Gastroesophageal sphincter (tissue), 4 donors: ENCODE measurements at regions not wholly inside any gene's neighbourhood (a gene's known extent, or its start where the extent isn't known, plus 50 kb on each side); places are given as distances from the start of the nearest gene placed in this dataset.

Source experiments
- ATAC-seq: fragments of 150-250 bp; one replicate; pipeline ENCODE4 v1.9.1; 2016; ENCODE audit warnings: mild to moderate bottlenecking, moderate library complexity
- H3K27ac ChIP-seq, 4 donors: fragments of 200-600 bp; sonication (generic) in 3 of 4; 1 replicate in 3 of 4; 2 replicates in 1 of 4; pipeline ENCODE4 v1.5.1; 2016 to 2019
- H3K27me3 ChIP-seq: fragments of 200-600 bp; sonication (generic); one replicate; pipeline ENCODE4 v1.5.1; 2019
- H3K36me3 ChIP-seq, 2 donors: fragments of 200-600 bp; sonication (generic); one replicate each; pipeline ENCODE4 v1.5.1; 2019; ENCODE audit warnings: control low read depth in 1 of 2
- H3K4me1 ChIP-seq, 3 donors: fragments of 200-600 bp; sonication (generic); 1 replicate in 2 of 3; 2 replicates in 1 of 3; pipeline ENCODE4 v1.5.1; 2016 to 2019; ENCODE audit warnings: control low read depth in 2 of 3
- H3K4me3 ChIP-seq, 2 donors: fragments of 200-600 bp; sonication (generic); one replicate each; pipeline ENCODE4 v1.5.1; 2019; ENCODE audit warnings: mild to moderate bottlenecking in 1 of 2, moderate library complexity in 1 of 2
- H3K9me3 ChIP-seq, 3 donors: fragments of 200-600 bp; sonication (generic); one replicate each; pipeline ENCODE4 v1.5.1; 2017 to 2019; ENCODE audit warnings: control low read depth in 2 of 3
- EP300 ChIP-seq: sonication (generic); formaldehyde crosslinking; IDR thresholded peaks from one replicate; pipeline ENCODE4 v1.6.1; 2017; ENCODE audit warnings: antibody characterized with exemption, mild to moderate bottlenecking
- POLR2A ChIP-seq, 2 donors: fragments of 450-650 bp; IDR thresholded peaks; one replicate each; pipeline ENCODE4 v1.6.1; 2017; ENCODE audit warnings: antibody characterized with exemption in 2 of 2, mild to moderate bottlenecking in 2 of 2, moderate library complexity in 1 of 2
- POLR2AphosphoS5 ChIP-seq: sonication (generic); formaldehyde crosslinking; IDR thresholded peaks from one replicate; pipeline ENCODE4 v1.6.1; 2017; ENCODE audit warnings: antibody characterized with exemption
- WGBS, 2 donors: methylation state at CpG; one replicate each; pipeline ENCODE4 v1.1.5; 2018; ENCODE audit warnings: low coverage in 1 of 2; 5-methylcytosine and 5-hydroxymethylcytosine counted together
- TF ChIP-seq, protein P1 (sequence below), 4 experiments: fragments of 200-600 bp in 2 of 4; fragments of 450-650 bp in 2 of 4; sonication (generic) in 1 of 4; IDR thresholded peaks; one replicate each; pipeline ENCODE4 v1.5.1; 2017 to 2019; ENCODE audit warnings: antibody characterized with exemption in 4 of 4, mild to moderate bottlenecking in 2 of 4, moderate library complexity in 2 of 4

GRCh38 chrX:1894026-1894294 lies 279.1 kb downstream of the ASMT start:
- Histone ChIP-seq H3K36me3 (no peaks in the 10 kb centered on the region), H3K4me3 (no peak overlapping the region), H3K27me3 (peaks cover 43% of the 10 kb centered on the region), H3K27ac (no peak overlapping the region), H3K4me1 (no peaks in the 10 kb centered on the region), H3K9me3 (peaks cover 0 to 17% (median 0%) of the 10 kb centered on the region in 3 donors)
- 70 to 76% methylated on average over 2 to 6 of the region's 9 CpGs for WGBS, 2 donors
- ATAC-seq: no peak
- TF ChIP-seq POLR2A (IDR thresholded peaks at IDR 0.05) (no peak), EP300 (no peak), POLR2AphosphoS5 (no peak)
- TF ChIP-seq, protein P1, sequence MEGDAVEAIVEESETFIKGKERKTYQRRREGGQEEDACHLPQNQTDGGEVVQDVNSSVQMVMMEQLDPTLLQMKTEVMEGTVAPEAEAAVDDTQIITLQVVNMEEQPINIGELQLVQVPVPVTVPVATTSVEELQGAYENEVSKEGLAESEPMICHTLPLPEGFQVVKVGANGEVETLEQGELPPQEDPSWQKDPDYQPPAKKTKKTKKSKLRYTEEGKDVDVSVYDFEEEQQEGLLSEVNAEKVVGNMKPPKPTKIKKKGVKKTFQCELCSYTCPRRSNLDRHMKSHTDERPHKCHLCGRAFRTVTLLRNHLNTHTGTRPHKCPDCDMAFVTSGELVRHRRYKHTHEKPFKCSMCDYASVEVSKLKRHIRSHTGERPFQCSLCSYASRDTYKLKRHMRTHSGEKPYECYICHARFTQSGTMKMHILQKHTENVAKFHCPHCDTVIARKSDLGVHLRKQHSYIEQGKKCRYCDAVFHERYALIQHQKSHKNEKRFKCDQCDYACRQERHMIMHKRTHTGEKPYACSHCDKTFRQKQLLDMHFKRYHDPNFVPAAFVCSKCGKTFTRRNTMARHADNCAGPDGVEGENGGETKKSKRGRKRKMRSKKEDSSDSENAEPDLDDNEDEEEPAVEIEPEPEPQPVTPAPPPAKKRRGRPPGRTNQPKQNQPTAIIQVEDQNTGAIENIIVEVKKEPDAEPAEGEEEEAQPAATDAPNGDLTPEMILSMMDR (IDR thresholded peaks at IDR 0.05): no peak

GRCh38 chrX:1894740-1895139 lies 279.9 kb downstream of the ASMT start:
- Histone ChIP-seq H3K9me3 (peaks cover 0 to 17% (median 0%) of the 10 kb centered on the region in 3 donors), H3K27ac (no peak overlapping the region), H3K27me3 (peaks cover 39% of the 10 kb centered on the region), H3K4me1 (no peaks in the 10 kb centered on the region), H3K36me3 (no peaks in the 10 kb centered on the region), H3K4me3 (no peak overlapping the region)
- ATAC-seq: no peak
- WGBS, 2 donors: 59 to 66% methylated on average over 12 to 16 of the region's 17 CpGs
- TF ChIP-seq, protein P1 (IDR thresholded peaks at IDR 0.05): no peak
- TF ChIP-seq POLR2AphosphoS5 (no peak), POLR2A (IDR thresholded peaks at IDR 0.05) (no peak), EP300 (no peak)

DNA sequence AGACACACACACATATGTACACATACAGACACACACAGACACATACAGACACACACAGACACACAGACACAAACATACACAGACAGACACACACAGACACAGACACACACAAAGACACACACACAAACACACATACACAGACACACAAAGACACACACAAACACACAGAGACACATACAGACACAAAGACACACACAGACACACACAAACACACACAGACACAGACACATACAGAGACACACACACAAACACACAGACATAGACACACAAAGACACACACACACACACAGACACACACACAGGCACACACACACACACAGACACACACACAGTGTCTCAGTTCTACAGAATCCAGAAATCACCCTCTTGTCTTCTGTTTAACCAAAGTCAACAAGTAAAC lies 280.7 kb downstream of the ASMT start:
- no peak for TF ChIP-seq EP300
- ATAC-seq: no peak
- Histone ChIP-seq H3K9me3 (peaks cover 0 to 17% (median 0%) of the 10 kb centered on the region in 3 donors), H3K4me1 (no peaks in the 10 kb centered on the region), H3K4me3 (no peak overlapping the region), H3K27me3 (peaks cover 39% of the 10 kb centered on the region), H3K27ac (no peak overlapping the region), H3K36me3 (no peaks in the 10 kb centered on the region)

GRCh38 chrX:1899841-1900240 lies 285.0 kb downstream of the ASMT start:
- no peaks in the 10 kb centered on the region for H3K36me3 ChIP-seq
- no peak for TF ChIP-seq EP300
- TF ChIP-seq, protein P1 (IDR thresholded peaks at IDR 0.05): no peak
- no peak for TF ChIP-seq POLR2AphosphoS5
- TF ChIP-seq POLR2A (IDR thresholded peaks at IDR 0.05): no peak
- H3K4me3 ChIP-seq: no peak overlapping the region
- WGBS, 2 donors: 35 to 84% methylated on average over 3 to 7 of the region's 12 CpGs
- ATAC-seq: no peak
- peaks cover 0 to 16% (median 0%) of the 10 kb centered on the region in 3 donors for H3K9me3 ChIP-seq
- H3K4me1 ChIP-seq: no peaks in the 10 kb centered on the region
- H3K27ac ChIP-seq: no peak overlapping the region
- H3K27me3 ChIP-seq: peaks cover 37% of the 10 kb centered on the region

GRCh38 chrX:1902901-1903235 lies 288.0 kb downstream of the ASMT start:
- Histone ChIP-seq H3K4me1 (no peaks in the 10 kb centered on the region), H3K9me3 (peaks cover 0 to 29% (median 0%) of the 10 kb centered on the region in 3 donors), H3K4me3 (no peak overlapping the region), H3K27me3 (peaks cover 17% of the 10 kb centered on the region), H3K27ac (no peak overlapping the region), H3K36me3 (no peaks in the 10 kb centered on the region)
- TF ChIP-seq, protein P1 (IDR thresholded peaks at IDR 0.05): no peak
- TF ChIP-seq POLR2AphosphoS5: no peak
- no peak for TF ChIP-seq POLR2A (IDR thresholded peaks at IDR 0.05)
- no peak for TF ChIP-seq EP300
- 27 to 36% methylated on average over 3 to 7 of the region's 7 CpGs for WGBS, 2 donors
- no peak for ATAC-seq
